IPS-18a (cell line): ENCODE measurements at regions not wholly inside any gene's neighbourhood (a gene's known extent, or its start where the extent isn't known, plus 50 kb on each side); places are given as distances from the start of the nearest gene placed in this dataset.
"Not testable (repeated sequence)": the region's sequence is repeated elsewhere in the genome, so short reads cannot be mapped to it uniquely, and the experiment has no call there.

Experiments used
- H3K27ac ChIP-seq: one replicate; pipeline ENCODE4 v1.5.1; 2013; ENCODE audit warnings: low read length
- H3K27me3 ChIP-seq: one replicate; pipeline ENCODE4 v1.6.1; 2013; ENCODE audit warnings: mild to moderate bottlenecking, low read length; ENCODE audit not compliant: control insufficient read depth, insufficient read depth
- H3K36me3 ChIP-seq: one replicate; pipeline ENCODE4 v1.6.1; 2013; ENCODE audit warnings: low read depth, low read length; ENCODE audit not compliant: control insufficient read depth
- H3K4me1 ChIP-seq: one replicate; pipeline ENCODE4 v1.6.1; 2013; ENCODE audit warnings: low read depth, low read length; ENCODE audit not compliant: control insufficient read depth
- H3K4me3 ChIP-seq: one replicate; pipeline ENCODE4 v1.5.1; 2013; ENCODE audit warnings: low read length
- H3K9ac ChIP-seq: one replicate; pipeline ENCODE4 v1.6.1; 2013; ENCODE audit warnings: mild to moderate bottlenecking, low read length, moderate library complexity
- H3K9me3 ChIP-seq: one replicate; pipeline ENCODE4 v1.6.1; 2013; ENCODE audit warnings: low read depth, low read length; ENCODE audit not compliant: control insufficient read depth

DNA sequence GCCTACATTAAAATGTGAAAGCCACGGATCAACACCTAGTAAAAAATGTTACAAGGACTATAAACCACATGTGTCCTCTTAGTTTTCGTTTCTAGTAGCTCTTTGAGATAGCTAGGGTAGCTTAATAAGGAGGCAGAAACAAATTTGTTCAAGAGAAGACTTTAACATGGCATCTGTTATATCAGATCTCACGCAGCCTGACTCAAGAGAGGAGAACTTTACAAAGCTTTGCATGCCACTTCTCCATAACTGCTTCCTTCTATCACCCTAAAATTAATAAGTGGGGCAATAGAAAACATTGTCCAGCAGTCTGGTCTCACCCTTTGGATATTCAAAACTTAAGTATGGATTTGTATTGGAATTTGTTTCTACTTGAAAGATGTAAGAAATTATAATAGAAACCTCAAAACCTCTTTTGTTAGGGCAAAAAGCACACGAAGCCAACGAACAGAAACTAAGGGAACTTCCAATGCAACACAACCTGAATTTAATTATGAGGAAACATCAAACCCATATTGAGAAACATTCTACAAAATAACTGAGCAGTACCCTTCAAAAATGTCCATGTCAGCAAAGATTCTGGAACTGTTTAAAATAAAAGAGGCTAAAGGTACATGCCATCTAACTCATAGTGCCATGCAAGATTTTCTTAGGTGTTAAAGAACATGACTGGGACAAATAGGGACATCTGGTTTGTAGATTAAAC lies 194.8 kb downstream of the LRIG3 start:
- Histone ChIP-seq H3K27ac (no peak overlapping the region), H3K36me3 (no peaks in the 10 kb centered on the region), H3K4me3 (no peak overlapping the region), H3K27me3 (no peaks in the 10 kb centered on the region), H3K9me3 (no peaks in the 10 kb centered on the region), H3K9ac (no peak overlapping the region), H3K4me1 (no peaks in the 10 kb centered on the region)

DNA sequence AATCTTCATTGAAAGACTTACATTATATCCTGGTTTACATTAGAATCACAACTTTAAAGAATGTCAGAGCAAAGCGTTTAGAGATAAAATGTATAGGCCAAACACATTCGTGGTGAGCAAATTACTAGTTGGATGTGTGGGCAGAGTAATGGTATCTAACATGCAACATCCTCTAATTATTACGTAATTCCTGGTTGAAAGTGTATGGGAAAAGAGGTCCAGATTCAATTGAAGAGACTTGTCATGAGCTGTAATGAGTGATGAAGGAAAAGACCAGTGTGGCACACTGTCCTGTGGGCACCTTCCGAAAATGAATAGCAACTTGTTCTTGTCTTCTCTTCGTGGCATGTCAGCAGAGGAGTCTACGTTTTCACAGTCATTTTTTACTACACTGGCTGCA lies 192.8 kb downstream of the LRIG3 start:
- H3K27me3 ChIP-seq = no peaks in the 10 kb centered on the region
- no peaks in the 10 kb centered on the region for H3K36me3 ChIP-seq
- no peaks in the 10 kb centered on the region for H3K9me3 ChIP-seq
- H3K4me1 ChIP-seq = no peaks in the 10 kb centered on the region
- H3K27ac ChIP-seq = no peak overlapping the region
- H3K4me3 ChIP-seq = no peak overlapping the region
- H3K9ac ChIP-seq = no peak overlapping the region

DNA sequence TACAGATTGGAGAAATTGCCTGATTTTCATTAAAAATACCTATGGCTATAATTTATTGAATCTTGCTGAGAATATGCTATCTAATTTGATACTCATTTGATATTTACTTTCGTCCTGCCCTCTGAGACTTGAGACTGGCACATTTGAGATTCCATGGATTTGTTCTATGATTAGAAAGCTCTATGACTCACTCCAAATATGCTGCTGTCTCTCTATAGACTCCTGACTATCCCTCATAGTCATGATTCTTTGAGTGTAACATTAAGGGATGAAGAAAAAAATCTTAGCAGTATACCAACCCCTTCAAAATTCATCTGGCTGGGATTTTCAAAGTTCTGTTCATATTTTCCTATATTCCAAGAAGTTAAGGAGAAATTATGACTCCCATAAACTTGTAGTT lies 191.9 kb downstream of the LRIG3 start:
- Histone ChIP-seq H3K4me1 (no peaks in the 10 kb centered on the region), H3K36me3 (no peaks in the 10 kb centered on the region), H3K27me3 (no peaks in the 10 kb centered on the region), H3K9ac (no peak overlapping the region), H3K9me3 (no peaks in the 10 kb centered on the region), H3K27ac (no peak overlapping the region), H3K4me3 (no peak overlapping the region)

DNA sequence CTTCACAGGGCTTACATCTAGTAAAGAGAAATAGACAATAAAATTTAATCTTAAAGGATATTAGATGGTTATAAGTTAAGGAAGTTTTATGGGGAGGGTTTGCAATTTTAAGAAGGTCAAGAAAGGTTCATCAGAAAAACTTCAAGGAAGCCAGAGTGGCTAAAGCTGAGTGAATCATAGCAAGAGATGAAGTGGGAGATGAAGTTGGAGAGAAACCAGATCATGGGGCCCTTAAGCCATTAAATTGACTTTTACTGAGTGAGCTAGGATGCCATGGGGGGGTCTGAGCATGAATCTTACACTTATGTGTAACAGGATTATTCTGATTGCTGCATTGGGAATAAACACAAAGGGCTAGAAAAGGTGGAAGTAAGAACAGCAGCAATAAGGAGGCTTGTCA lies 189.2 kb downstream of the LRIG3 start:
- Histone ChIP-seq H3K27me3 (no peaks in the 10 kb centered on the region), H3K9me3 (no peaks in the 10 kb centered on the region), H3K27ac (no peak overlapping the region), H3K9ac (no peak overlapping the region), H3K4me3 (no peak overlapping the region), H3K4me1 (no peaks in the 10 kb centered on the region), H3K36me3 (no peaks in the 10 kb centered on the region)

DNA sequence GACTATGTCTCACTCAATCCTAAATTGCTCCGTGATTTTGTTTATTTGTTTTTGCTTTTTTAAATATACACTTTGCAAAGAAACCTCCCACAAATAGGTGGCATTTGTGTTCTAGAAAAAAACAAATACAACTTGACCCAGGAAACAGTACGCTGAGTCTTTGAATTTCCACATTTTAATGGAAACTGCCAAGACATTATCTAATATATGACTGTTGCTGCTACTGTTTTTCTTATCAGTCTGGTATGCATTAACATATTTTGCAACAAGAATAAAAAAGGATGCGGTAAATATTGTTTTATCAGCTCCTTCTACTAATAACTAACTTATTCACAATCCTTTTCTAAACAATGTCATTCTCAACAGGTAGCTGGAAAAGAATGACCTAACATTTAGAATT lies 187.4 kb downstream of the LRIG3 start:
- Histone ChIP-seq H3K9ac (no peak overlapping the region), H3K36me3 (no peaks in the 10 kb centered on the region), H3K4me1 (no peaks in the 10 kb centered on the region), H3K27me3 (no peaks in the 10 kb centered on the region), H3K27ac (no peak overlapping the region), H3K4me3 (no peak overlapping the region), H3K9me3 (no peaks in the 10 kb centered on the region)

DNA sequence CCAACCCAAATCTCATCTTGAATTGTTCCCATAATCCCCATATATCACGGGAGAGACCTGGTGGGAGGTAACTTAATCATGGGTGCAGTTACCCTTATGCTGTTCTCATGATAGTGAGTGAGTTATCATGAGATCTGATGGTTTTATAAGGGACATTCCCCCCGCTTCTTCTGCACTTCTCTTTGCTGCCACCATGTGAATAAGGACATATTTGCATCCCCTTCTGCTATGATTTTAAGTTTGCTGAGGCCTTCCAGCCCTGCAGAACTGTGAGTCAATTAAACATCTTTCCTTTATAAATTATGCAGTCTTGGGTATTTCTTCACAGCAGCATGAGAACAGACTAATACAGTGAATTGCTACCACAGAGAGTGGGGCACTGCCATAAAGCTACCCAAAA lies 179.1 kb downstream of the LRIG3 start:
- Histone ChIP-seq H3K27ac (no peak overlapping the region), H3K9ac (no peak overlapping the region), H3K27me3 (no peaks in the 10 kb centered on the region), H3K4me3 (no peak overlapping the region), H3K4me1 (peaks cover 16% of the 10 kb centered on the region), H3K36me3 (no peaks in the 10 kb centered on the region), H3K9me3 (no peaks in the 10 kb centered on the region)

DNA sequence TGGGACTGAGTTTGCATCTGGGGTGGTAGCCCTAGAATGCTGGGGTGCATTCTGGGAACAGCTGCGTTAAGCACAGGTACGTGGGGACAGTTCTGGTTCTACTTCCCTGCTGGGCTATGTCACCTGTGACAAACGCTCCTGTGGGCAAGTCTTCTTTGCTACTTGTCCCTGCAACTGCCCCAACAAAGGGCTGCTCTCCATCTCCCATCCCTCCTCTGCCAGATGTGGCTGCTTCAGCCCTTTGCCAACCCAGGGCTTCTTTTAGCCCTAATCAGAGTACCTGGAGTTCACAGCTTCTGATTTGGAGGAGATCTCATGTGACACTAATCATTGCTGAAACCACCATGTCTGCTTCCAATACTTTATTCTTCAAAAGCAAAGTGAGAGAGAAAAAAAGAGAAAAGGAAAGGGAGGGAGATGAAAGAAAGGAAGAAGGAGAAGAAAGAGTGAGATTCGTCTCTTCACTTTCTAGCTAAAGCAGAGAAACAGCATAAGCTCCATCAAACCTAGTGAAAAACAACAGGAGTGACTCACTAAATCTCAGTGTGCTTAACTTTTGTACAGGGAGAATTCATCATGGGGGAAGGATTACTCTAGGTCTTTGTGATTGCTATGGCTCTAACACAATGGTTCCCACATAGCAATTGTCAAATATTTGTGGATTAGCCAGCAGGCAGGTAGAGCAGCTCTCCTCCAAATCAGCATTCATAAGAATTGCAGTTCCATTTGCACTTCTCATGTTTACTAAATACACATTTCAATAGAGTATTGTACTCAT lies 174.8 kb downstream of the LRIG3 start:
- H3K9ac ChIP-seq = no peak overlapping the region
- H3K27me3 ChIP-seq = no peaks in the 10 kb centered on the region
- no peaks in the 10 kb centered on the region for H3K9me3 ChIP-seq
- peak overlapping the region; percentile 7 for H3K4me3 ChIP-seq
- H3K27ac ChIP-seq = peak overlapping the region; percentile 75
- peaks cover 19% of the 10 kb centered on the region for H3K4me1 ChIP-seq
- no peaks in the 10 kb centered on the region for H3K36me3 ChIP-seq

DNA sequence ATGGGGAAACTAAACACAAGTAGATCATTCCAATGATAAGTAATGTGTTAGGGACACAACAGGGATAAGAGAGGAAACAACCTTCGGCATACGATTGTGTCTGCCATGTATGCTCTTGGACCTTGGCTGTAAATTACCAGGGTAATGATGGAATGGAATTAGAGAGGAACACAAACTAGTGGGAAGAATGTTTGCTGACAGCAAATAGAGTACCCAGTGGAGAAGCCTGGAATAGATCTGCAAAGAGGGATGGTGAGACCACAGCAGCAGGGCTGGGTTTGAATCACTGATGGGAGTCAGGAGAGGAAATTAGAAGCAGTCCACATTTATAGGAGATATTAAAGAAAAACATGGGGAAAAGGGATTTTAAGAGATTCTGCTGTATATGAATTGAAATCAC lies 172.8 kb downstream of the LRIG3 start:
- Histone ChIP-seq H3K9ac (no peak overlapping the region), H3K9me3 (no peaks in the 10 kb centered on the region), H3K27ac (no peak overlapping the region), H3K27me3 (no peaks in the 10 kb centered on the region), H3K36me3 (no peaks in the 10 kb centered on the region), H3K4me3 (no peak overlapping the region), H3K4me1 (peaks cover 19% of the 10 kb centered on the region)

DNA sequence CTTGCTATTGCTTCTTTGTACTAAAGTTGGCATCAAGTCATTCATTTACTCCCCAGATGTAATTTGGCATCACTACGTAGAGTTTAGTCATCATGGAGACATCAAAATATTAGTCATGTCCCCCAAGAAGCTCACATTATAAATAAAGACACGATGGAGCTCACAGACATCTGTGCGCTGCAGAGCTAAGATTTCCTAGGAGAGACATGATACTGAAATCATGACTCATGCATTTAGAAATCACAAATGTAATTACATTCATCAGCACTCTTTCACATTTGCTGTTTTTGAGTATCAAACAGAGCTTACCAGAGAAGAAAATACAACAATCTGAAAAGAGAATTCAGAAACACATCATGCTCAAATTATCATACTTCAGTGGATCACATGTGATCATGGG lies 169.8 kb downstream of the LRIG3 start:
- H3K27me3 ChIP-seq = no peaks in the 10 kb centered on the region
- no peaks in the 10 kb centered on the region for H3K36me3 ChIP-seq
- no peak overlapping the region for H3K27ac ChIP-seq
- peaks cover 11% of the 10 kb centered on the region for H3K4me1 ChIP-seq
- no peak overlapping the region for H3K9ac ChIP-seq
- no peaks in the 10 kb centered on the region for H3K9me3 ChIP-seq
- H3K4me3 ChIP-seq = no peak overlapping the region

DNA sequence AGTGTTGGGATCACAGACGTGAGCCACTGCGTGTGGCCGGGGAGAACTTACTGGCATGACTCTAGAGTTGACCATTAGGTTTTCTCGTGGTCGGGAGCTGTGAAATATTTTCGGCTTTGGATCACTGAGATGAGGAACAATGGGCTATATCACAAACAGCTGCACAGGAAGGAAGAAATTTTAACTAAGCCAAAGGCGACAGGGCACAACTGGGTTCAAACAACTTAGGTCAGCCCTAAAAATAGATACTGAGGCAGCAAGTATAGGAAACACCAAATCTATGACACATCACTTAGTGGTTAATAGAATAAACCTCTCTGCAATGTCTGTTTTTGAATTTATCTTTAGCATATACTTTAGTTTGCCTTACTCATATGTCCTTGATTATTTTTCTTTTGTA lies 162.9 kb downstream of the LRIG3 start:
- Histone ChIP-seq H3K27me3 (no peaks in the 10 kb centered on the region), H3K4me1 (no peaks in the 10 kb centered on the region), H3K36me3 (no peaks in the 10 kb centered on the region), H3K9me3 (no peaks in the 10 kb centered on the region), H3K9ac (no peak overlapping the region), H3K27ac (no peak overlapping the region), H3K4me3 (no peak overlapping the region)

DNA sequence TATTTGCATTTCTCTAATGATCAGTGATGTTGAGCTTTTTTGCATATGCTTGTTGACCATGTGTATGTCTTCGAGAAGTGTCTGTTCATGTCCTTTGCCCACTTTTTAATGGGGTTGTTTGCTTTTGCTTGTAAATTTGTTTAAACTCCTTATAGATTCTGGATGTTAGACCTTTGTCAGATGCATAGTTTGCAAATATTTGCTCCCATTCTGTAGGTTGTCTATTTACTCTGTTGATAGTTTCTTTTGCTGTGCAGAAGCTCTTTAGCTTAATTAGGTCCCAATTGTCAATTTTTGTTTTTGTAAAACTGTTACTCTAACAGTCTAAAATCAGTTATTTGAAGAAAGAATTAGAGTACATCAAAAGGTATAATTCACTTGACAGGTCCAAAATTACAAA lies 160.6 kb downstream of the LRIG3 start:
- H3K9ac ChIP-seq, H3K9me3 ChIP-seq, H3K4me1 ChIP-seq, H3K36me3 ChIP-seq, H3K4me3 ChIP-seq, H3K27ac ChIP-seq, H3K27me3 ChIP-seq: not testable (repeated sequence)

DNA sequence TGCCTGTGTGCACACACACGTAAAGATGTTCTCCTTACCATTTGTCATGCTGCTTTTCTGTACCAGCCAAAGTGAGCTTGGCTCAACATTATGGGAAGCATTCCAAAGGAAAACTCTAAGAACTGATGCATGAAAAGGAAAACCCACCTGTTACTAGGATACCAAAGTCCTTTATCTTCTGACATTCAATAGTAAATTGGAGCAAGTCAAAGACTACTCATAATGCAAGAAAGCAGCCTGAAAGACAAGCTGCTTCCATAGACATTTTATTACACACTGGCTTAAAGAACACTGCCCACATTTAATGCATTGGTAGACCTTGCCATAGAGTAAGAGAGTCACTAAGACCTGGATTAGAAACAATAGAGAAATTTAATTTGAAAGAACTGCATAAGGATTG lies 159.0 kb downstream of the LRIG3 start:
- Histone ChIP-seq H3K27me3 (no peaks in the 10 kb centered on the region), H3K36me3 (no peaks in the 10 kb centered on the region), H3K4me1 (no peaks in the 10 kb centered on the region), H3K27ac (no peak overlapping the region), H3K9me3 (no peaks in the 10 kb centered on the region), H3K9ac (no peak overlapping the region), H3K4me3 (no peak overlapping the region)
